ENCODE measurements at regions not wholly inside any gene's neighbourhood (a gene's known extent, or its start where the extent isn't known, plus 50 kb on each side); places are given as distances from the start of the nearest gene placed in this dataset.

- H3K27ac ChIP-seq (ENCODE audit: low read length), result no peak overlapping the region
- no peaks in the 10 kb centered on the region for H3K27me3 ChIP-seq (ENCODE audit: insufficient read depth, low read depth, low read length)
- H3F3A ChIP-seq (ENCODE audit: insufficient read depth, low read length, poor library complexity, severe bottlenecking), result no peaks in the 10 kb centered on the region
- no peak overlapping the region for H2AFZ ChIP-seq (ENCODE audit: low read depth, low read length)
- no peak for TF ChIP-seq TAF1 (IDR thresholded peaks at IDR 0.05; ENCODE audit: low read depth)
- no peak for TF ChIP-seq MXI1 (conservative IDR thresholded peaks at IDR 0.05; ENCODE audit: poor library complexity, severe bottlenecking)
- no peak for TF ChIP-seq POLR2AphosphoS5 (IDR thresholded peaks at IDR 0.05)
- TF ChIP-seq CTCF (IDR thresholded peaks at IDR 0.05; ENCODE audit: poor library complexity, severe bottlenecking), result no peak
- no peak for TF ChIP-seq SMC3 (conservative IDR thresholded peaks at IDR 0.05; ENCODE audit: poor library complexity)
- TF ChIP-seq EP300 (conservative IDR thresholded peaks at IDR 0.05; ENCODE audit: poor library complexity, severe bottlenecking), result no peak
- TF ChIP-seq REST (IDR thresholded peaks at IDR 0.05; ENCODE audit: borderline replicate concordance), result no peak
- no peak for TF ChIP-seq RAD21 (conservative IDR thresholded peaks at IDR 0.05)
- no peak for TF ChIP-seq EZH2 (IDR thresholded peaks at IDR 0.05; ENCODE audit: borderline replicate concordance, insufficient read depth, low read length, poor library complexity, severe bottlenecking)
- no peak overlapping the region for H3K4me2 ChIP-seq (ENCODE audit: low read length)
- H3K36me3 ChIP-seq (ENCODE audit: insufficient read depth, low read length), result no peaks in the 10 kb centered on the region
- H4K20me1 ChIP-seq (ENCODE audit: insufficient read depth), result no peaks in the 10 kb centered on the region
- no peak overlapping the region for H3K4me3 ChIP-seq (ENCODE audit: low read length)
- H3K9me2 ChIP-seq (ENCODE audit: insufficient read depth, low read length), result no peaks in the 10 kb centered on the region
- no peaks in the 10 kb centered on the region for H3K79me2 ChIP-seq (replicated peaks; ENCODE audit: insufficient read depth, low read length)
- H3K9ac ChIP-seq (ENCODE audit: low read length), result no peak overlapping the region
- peaks cover 2% of the 10 kb centered on the region for H3K9me3 ChIP-seq (ENCODE audit: low read length)
Observed at GRCh38 chr10:42367532-42368230, 270.7 kb downstream of the ZNF33B start.

- Histone ChIP-seq H3K4me2 (ENCODE audit: low read length) (no peak overlapping the region), H3F3A (ENCODE audit: insufficient read depth, low read length, poor library complexity, severe bottlenecking) (no peaks in the 10 kb centered on the region), H3K27me3 (ENCODE audit: insufficient read depth, low read depth, low read length) (no peaks in the 10 kb centered on the region), H3K9ac (ENCODE audit: low read length) (no peak overlapping the region), H3K4me3 (ENCODE audit: low read length) (no peak overlapping the region), H4K20me1 (ENCODE audit: insufficient read depth) (no peaks in the 10 kb centered on the region), H2AFZ (ENCODE audit: low read depth, low read length) (no peak overlapping the region), H3K79me2 (replicated peaks; ENCODE audit: insufficient read depth, low read length) (no peaks in the 10 kb centered on the region), H3K9me3 (ENCODE audit: low read length) (no peaks in the 10 kb centered on the region), H3K9me2 (ENCODE audit: insufficient read depth, low read length) (no peaks in the 10 kb centered on the region), H3K27ac (ENCODE audit: low read length) (no peak overlapping the region), H3K36me3 (ENCODE audit: insufficient read depth, low read length) (no peaks in the 10 kb centered on the region)
- TF ChIP-seq RAD21 (conservative IDR thresholded peaks at IDR 0.05) (no peak), POLR2AphosphoS5 (IDR thresholded peaks at IDR 0.05) (no peak), EP300 (conservative IDR thresholded peaks at IDR 0.05; ENCODE audit: poor library complexity, severe bottlenecking) (no peak), CTCF (IDR thresholded peaks at IDR 0.05; ENCODE audit: poor library complexity, severe bottlenecking) (no peak), EZH2 (IDR thresholded peaks at IDR 0.05; ENCODE audit: borderline replicate concordance, insufficient read depth, low read length, poor library complexity, severe bottlenecking) (no peak), MXI1 (conservative IDR thresholded peaks at IDR 0.05; ENCODE audit: poor library complexity, severe bottlenecking) (no peak), TAF1 (IDR thresholded peaks at IDR 0.05; ENCODE audit: low read depth) (no peak), SMC3 (conservative IDR thresholded peaks at IDR 0.05; ENCODE audit: poor library complexity) (no peak), REST (IDR thresholded peaks at IDR 0.05; ENCODE audit: borderline replicate concordance) (no peak)
Observed at GRCh38 chr10:42351745-42352144, 286.6 kb downstream of the ZNF33B start.

Measured in neural cell (in vitro differentiated cells).